ENCODE measurements at regions not wholly inside any gene's neighbourhood (a gene's known extent, or its start where the extent isn't known, plus 50 kb on each side); places are given as distances from the start of the nearest gene placed in this dataset.
A peak's percentile ranks its signal among the peaks of the same experiment; 100 is the strongest.
"Not testable (repeated sequence)": the region's sequence is repeated elsewhere in the genome, so short reads cannot be mapped to it uniquely, and the experiment has no call there.

DNA sequence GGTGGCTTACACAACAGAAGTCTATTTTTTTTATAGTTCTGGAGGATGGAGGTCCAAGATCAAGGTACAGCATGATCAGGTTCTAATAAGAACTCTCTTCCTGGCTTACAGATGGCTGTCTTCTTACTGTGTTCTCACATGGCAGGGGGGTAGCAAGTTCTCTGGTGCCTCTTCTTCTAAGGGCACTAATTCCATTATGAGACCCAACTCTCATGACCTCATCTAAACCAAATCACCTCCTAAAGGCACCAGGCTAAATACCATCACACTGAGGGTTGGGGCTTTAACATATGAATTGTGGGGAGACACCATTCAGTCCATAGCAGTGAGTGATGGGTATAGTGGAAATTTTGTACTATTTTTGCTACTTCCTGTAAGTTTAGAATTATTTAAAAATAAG lies 75.2 kb upstream of the SLC4A7 start:
- FAIRE-seq (no peak), DNase-seq (ENCODE audit: low spot score) (no peak)

GRCh38 chr3:27557411-27557810 lies 73.2 kb upstream of the SLC4A7 start:
- FAIRE-seq (no peak), DNase-seq (ENCODE audit: low spot score) (no peak)

GRCh38 chr3:27556887-27557286 lies 72.7 kb upstream of the SLC4A7 start:
- no peak for FAIRE-seq

GRCh38 chr3:27554706-27555105 lies 70.5 kb upstream of the SLC4A7 start:
- FAIRE-seq (no peak), DNase-seq (ENCODE audit: low spot score) (no peak)

More at GRCh38 chr3:27556887-27557286, 72.7 kb upstream of the SLC4A7 start:
- DNase-seq (ENCODE audit: low spot score), result no peak

DNA sequence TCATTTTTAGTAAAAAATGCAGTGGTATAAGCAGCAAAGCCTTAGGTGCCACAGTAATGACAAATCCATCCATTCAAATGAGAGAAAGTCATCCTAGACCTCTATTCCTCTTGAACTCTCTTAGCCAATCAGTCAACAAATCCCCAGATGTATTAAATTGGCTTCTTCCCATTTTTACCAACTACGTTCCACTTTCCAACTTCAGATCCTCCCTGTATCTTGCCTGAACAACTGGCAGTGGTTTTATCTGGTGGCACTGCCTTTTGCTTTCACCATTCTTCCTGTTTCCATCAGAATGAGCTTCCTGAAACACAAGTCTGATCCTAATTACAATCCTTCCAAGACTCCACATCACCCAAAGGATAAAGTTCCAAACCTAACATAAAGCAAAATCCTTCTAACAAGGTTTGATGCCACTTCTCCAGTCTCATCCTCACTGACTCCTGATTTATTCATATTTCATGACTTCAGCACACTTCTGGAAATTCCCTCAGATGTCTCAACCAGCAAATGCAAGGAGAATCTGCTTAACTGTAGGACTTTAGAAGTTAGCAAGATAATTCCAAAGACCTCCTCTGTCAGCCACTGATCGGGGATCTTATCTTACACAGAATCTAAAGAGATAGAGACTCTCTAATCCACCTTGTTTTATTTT lies 69.8 kb upstream of the SLC4A7 start:
- DNase-seq (ENCODE audit: low spot score) (no peak), FAIRE-seq (no peak)

DNA sequence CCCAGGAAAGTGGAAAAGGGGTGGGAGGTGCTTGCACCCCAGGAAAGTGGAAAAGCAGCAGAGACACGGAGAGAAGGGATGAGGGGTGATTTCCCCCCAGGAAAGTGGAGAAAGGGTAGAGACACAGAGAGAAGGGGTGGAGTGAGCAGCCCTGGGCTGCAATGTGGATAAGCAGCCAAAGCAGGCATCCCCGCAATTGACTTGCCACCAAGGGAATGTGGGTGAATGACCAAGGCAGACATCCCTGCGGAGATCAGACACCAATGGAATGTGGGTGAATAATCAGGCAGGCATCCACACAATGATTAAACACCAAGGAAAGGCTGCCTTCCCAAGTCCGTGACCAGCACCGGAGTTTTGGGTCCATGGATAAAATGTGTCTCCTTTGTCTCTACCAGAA lies 68.5 kb upstream of the SLC4A7 start:
- DNase-seq (ENCODE audit: low spot score), result not testable (repeated sequence)

GRCh38 chr3:27551413-27551812 lies 67.2 kb upstream of the SLC4A7 start:
- FAIRE-seq; DNase-seq (ENCODE audit: low spot score): not testable (repeated sequence)

More for the DNA sequence above, 68.5 kb upstream of the SLC4A7 start:
- FAIRE-seq, result peak; percentile 56

- FAIRE-seq (no peak), DNase-seq (ENCODE audit: low spot score) (no peak)
These were observed 60.9 kb upstream of the SLC4A7 start for GRCh38 chr3:27545061-27545460.

DNA sequence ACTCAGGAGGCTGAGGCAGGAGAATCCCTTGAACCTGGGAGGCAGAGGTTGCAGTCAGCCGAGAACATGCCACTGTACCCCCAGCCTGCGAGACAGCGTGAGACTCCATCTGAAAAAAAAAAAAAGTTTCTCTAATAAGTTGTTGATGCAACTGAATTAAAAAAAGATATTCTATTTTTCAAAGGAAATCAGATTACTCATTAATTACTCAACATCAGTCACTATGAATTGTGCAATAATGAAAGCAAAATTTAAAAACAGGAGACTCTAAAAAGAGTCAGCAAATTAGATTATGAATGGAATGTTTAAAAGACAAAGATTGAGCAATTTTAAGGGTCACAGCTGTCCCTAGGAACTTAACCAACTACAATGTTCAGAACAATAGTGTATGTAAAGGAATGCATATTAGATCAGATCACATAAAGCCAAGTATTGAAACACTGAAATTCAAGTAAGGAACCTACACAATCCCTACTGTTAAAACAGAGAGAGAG lies 60.2 kb upstream of the SLC4A7 start:
- no peak for DNase-seq (ENCODE audit: low spot score)
- no peak for FAIRE-seq

DNA sequence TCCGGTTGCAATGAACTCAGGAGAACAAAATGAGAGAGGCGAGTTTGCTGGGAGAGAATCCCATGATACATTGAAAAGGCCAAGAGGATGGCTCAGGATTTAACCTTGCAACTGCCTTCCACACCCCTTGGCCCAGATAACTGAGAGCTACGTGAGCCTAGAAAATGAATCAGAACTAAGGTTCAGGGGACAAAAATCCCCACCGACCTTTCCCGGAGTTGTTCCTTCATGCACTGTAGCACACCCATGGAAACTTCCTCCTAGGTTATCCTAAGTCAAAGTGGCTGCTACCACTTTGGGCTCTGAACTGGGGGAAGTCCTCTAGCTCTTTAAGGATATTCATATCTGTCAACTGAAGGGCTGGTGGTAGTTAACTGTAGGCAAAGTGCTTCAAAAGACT lies 58.3 kb upstream of the SLC4A7 start:
- no peak for FAIRE-seq
- no peak for DNase-seq (ENCODE audit: low spot score)

GRCh38 chr3:27540231-27540630 lies 56.0 kb upstream of the SLC4A7 start:
- no peak for DNase-seq (ENCODE audit: low spot score)
- no peak for FAIRE-seq

GRCh38 chr3:27536491-27536890 lies 52.3 kb upstream of the SLC4A7 start:
- DNase-seq (ENCODE audit: low spot score) (no peak), FAIRE-seq (no peak)

DNA sequence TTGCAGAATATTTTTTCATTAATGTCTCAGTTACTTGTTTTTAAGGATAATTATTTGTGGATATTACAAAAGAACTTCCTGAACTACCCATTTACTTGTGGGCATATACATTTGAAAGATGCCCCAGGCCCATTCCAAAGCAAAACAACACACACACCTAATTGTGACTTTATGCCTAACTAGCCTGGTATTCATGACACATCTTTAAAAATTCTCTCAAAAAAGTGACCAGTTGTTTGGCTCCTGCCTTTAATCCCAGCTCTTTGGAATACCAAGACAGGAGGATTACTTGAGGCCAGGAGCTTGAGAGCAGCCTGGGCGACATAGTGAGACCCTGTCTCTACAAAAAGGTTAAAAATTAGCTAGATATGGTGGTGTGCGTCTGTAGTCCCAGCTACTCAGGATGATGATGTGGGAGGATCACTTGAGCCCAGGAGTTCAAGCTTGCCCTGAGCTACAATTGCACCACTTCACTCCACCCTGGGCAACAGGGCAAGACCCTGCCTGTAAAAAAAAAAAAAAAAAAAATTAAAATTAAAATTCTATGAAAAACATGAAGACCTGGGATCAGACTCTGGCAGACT lies 51.7 kb upstream of the SLC4A7 start:
- DNase-seq (ENCODE audit: low spot score) (no peak), FAIRE-seq (no peak)

- FAIRE-seq (no peak), DNase-seq (ENCODE audit: low spot score) (peak; percentile 92)
These were observed 49.8 kb upstream of the SLC4A7 start for GRCh38 chr3:27533718-27534573.

All from urothelium cell line (cell line).